Ovary (tissue), 7 donors: ENCODE measurements at regions not wholly inside any gene's neighbourhood (a gene's known extent, or its start where the extent isn't known, plus 50 kb on each side); places are given as distances from the start of the nearest gene placed in this dataset.

Experiments
- DNase-seq, 5 donors: peaks; one replicate each; pipeline ENCODE4 v3.0.0-alpha.2; 2019 to 2020
- H3K27ac ChIP-seq, 2 donors: fragments of 200-600 bp; one replicate each; pipeline versions ENCODE4 v1.5.1 to v1.8.0; 2019 to 2022
- H3K27me3 ChIP-seq: fragments of 200-600 bp; one replicate; pipeline ENCODE4 v1.8.0; 2022
- H3K36me3 ChIP-seq: fragments of 200-600 bp; sonication (generic); one replicate; pipeline ENCODE4 v1.5.1; 2019
- H3K4me1 ChIP-seq: one replicate; pipeline ENCODE4 v1.8.1; 2013; ENCODE audit warnings: mild to moderate bottlenecking, moderate library complexity; ENCODE audit not compliant: insufficient read depth
- H3K4me3 ChIP-seq: fragments of 200-600 bp; sonication (generic); one replicate; pipeline ENCODE4 v1.5.1; 2017
- H3K9me3 ChIP-seq, 2 donors: fragments of 200-600 bp in 1 of 2; sonication (generic) in 1 of 2; one replicate each; pipeline versions ENCODE4 v1.5.1 to v1.8.1; 2013 to 2019; ENCODE audit warnings: mild to moderate bottlenecking in 1 of 2, moderate library complexity in 1 of 2
- CTCF ChIP-seq, 3 donors: fragments of 450-650 bp in 2 of 3; fragments of 200-600 bp in 1 of 3; IDR thresholded peaks; one replicate each; pipeline versions ENCODE4 v1.5.1 to v1.8.0; 2016 to 2022; ENCODE audit warnings: antibody characterized with exemption in 3 of 3, mild to moderate bottlenecking in 1 of 3
- EP300 ChIP-seq: sonication (generic); formaldehyde crosslinking; IDR thresholded peaks from one replicate; pipeline ENCODE4 v1.6.1; 2017; ENCODE audit warnings: antibody characterized with exemption
- POLR2A ChIP-seq: fragments of 450-650 bp; IDR thresholded peaks from one replicate; pipeline ENCODE4 v1.6.1; 2017; ENCODE audit warnings: antibody characterized with exemption, mild to moderate bottlenecking, moderate library complexity
- WGBS, 3 donors: extraction: QIAGEN DNeasy Blood & Tissue Kit in 1 of 3; methylation state at CpG; one replicate each; pipeline versions ENCODE4 v1.1.5 to v1.1.7; 2013 to 2017; 5-methylcytosine and 5-hydroxymethylcytosine counted together
- intact Hi-C, 4 donors: fragments of 100-400 bp; cut with DNase I; formaldehyde crosslinking; loops; one replicate each; pipeline versions ENCODE4 v1.11.0 to v1.15.1; 2022 to 2023
- donor health status: DM: no; HTN: no; CAD: no; lungs with moderate emphysema.
- donor health status: DM: no; HTN: no; CAD: no.
- donor health status: Bipolar disorder and iron deficiency.
- donor health status: DM: no; HTN: no; CAD: no.
- donor health status: DM: yes; HTN: yes; CAD: no.

GRCh38 chr14:76938092-76938500, 90.4 kb downstream of the IRF2BPL start:
- H3K4me3 ChIP-seq, result no peak overlapping the region
- intact Hi-C loops, result loop anchor here in 1 of 4 donors (5.0 kb wide), 1 partner anchor 89 kb away; the partner anchor contains the start of gene IRF2BPL
- no peaks in the 10 kb centered on the region for H3K27me3 ChIP-seq
- no peaks in the 10 kb centered on the region for H3K9me3 ChIP-seq
- H3K36me3 ChIP-seq, result no peaks in the 10 kb centered on the region
- WGBS, 3 donors, result 33 to 46% (median 38%) methylated on average over 3 of the region's 3 CpGs
- no peak for TF ChIP-seq CTCF (IDR thresholded peaks at IDR 0.05)
- H3K4me1 ChIP-seq, result peaks cover 31% of the 10 kb centered on the region
- DNase-seq, result peak in 1 of 5 donors; percentile 53
- peak overlapping the region; percentile 3 to 76 for H3K27ac ChIP-seq

GRCh38 chr14:76937181-76938091, 91.1 kb downstream of the IRF2BPL start:
- no peak for TF ChIP-seq EP300
- no peak for TF ChIP-seq CTCF (IDR thresholded peaks at IDR 0.05)
- TF ChIP-seq POLR2A, result no peak
- peaks cover 29% of the 10 kb centered on the region for H3K4me1 ChIP-seq
- H3K27ac ChIP-seq, result peak overlapping the region; percentile 8 to 76
- no peaks in the 10 kb centered on the region for H3K9me3 ChIP-seq
- WGBS, 3 donors, result 22 to 29% (median 22%) methylated on average over 15 of the region's 15 CpGs
- H3K36me3 ChIP-seq, result no peaks in the 10 kb centered on the region
- peak; percentile 81 to 85 (median 83) for DNase-seq
- intact Hi-C loops, result loop anchor here in 1 of 4 donors (5.0 kb wide), 1 partner anchor 90 kb away; the partner anchor contains the start of gene IRF2BPL
- no peak overlapping the region for H3K4me3 ChIP-seq
- H3K27me3 ChIP-seq, result no peaks in the 10 kb centered on the region

GRCh38 chr14:76936483-76936882, 92.0 kb downstream of the IRF2BPL start:
- TF ChIP-seq EP300, result no peak
- TF ChIP-seq CTCF (IDR thresholded peaks at IDR 0.05), result no peak
- TF ChIP-seq POLR2A, result no peak
- H3K27me3 ChIP-seq, result no peaks in the 10 kb centered on the region
- H3K9me3 ChIP-seq, result no peaks in the 10 kb centered on the region
- intact Hi-C loops, result loop anchor here in 1 of 4 donors (5.0 kb wide), 1 partner anchor 91 kb away; the partner anchor contains the start of gene IRF2BPL
- peak; percentile 75 to 81 (median 77) for DNase-seq
- WGBS, 3 donors, result 28 to 33% (median 28%) methylated on average over 7 of the region's 7 CpGs
- no peaks in the 10 kb centered on the region for H3K36me3 ChIP-seq
- peaks cover 29% of the 10 kb centered on the region for H3K4me1 ChIP-seq
- H3K4me3 ChIP-seq, result no peak overlapping the region
- peak overlapping the region; percentile 8 to 76 for H3K27ac ChIP-seq

- no peaks in the 10 kb centered on the region for H3K27me3 ChIP-seq
- no peak overlapping the region for H3K27ac ChIP-seq
- WGBS, 3 donors, result 82 to 86% (median 85%) methylated on average over 5 of the region's 5 CpGs
- no peaks in the 10 kb centered on the region for H3K9me3 ChIP-seq
- no peaks in the 10 kb centered on the region for H3K36me3 ChIP-seq
- DNase-seq, result no peak
- H3K4me1 ChIP-seq, result peaks cover 29% of the 10 kb centered on the region
- TF ChIP-seq EP300 (no peak), POLR2A (no peak), CTCF (IDR thresholded peaks at IDR 0.05) (no peak)
- no peak overlapping the region for H3K4me3 ChIP-seq
- intact Hi-C loops, result no loop called here
Measured at GRCh38 chr14:76933515-76933914, 95.0 kb downstream of the IRF2BPL start.
